A673 (cell line): ENCODE measurements at regions not wholly inside any gene's neighbourhood (a gene's known extent, or its start where the extent isn't known, plus 50 kb on each side); places are given as distances from the start of the nearest gene placed in this dataset.
A peak's percentile ranks its signal among the peaks of the same experiment; 100 is the strongest.

Experiments used
- BruUV-seq: library from RNA; stranded (reverse); fragments of 400-500 nt; replicated peaks from 2 replicates; lab custom pipeline; 2021; lab: Mats Ljungman, UMichigan
- CTCF ChIA-PET: fragments of 300-600 bp; sonication (Branson Sonifier 250); formaldehyde crosslinking; loops from one replicate; lab custom pipeline; 2022; ENCODE audit warnings: antibody characterized with exemption; lab: Charles Lee
- POLR2A ChIA-PET: fragments of 300-600 bp; sonication (Branson Sonifier 250); formaldehyde crosslinking; loops from one replicate; lab custom pipeline; 2022; ENCODE audit warnings: antibody characterized with exemption; ENCODE audit not compliant: low non-redundant PET; lab: Charles Lee
- DNase-seq: peaks from one replicate; pipeline ENCODE4 v3.0.0-alpha.2; 2015; ENCODE audit warnings: low spot score
- H3K27ac ChIP-seq: fragments of 200-600 bp; sonication (generic); 2 replicates; pipeline ENCODE4 v1.5.1; 2016; ENCODE audit warnings: mixed run types, low read depth, mild to moderate bottlenecking, mixed read lengths, antibody characterized with exemption, low read length; ENCODE audit not compliant: poor library complexity, severe bottlenecking
- H3K27me3 ChIP-seq: fragments of 200-600 bp; sonication (generic); replicated peaks from 2 replicates; pipeline ENCODE4 v1.6.1; 2017; ENCODE audit warnings: mixed run types, low read depth, mild to moderate bottlenecking, mixed read lengths, antibody characterized with exemption, low read length; ENCODE audit not compliant: insufficient read depth, poor library complexity
- H3K36me3 ChIP-seq: fragments of 200-600 bp; sonication (generic); 2 replicates; pipeline ENCODE4 v1.6.1; 2016; ENCODE audit warnings: mixed run types, mild to moderate bottlenecking, mixed read lengths, antibody characterized with exemption, low read length; ENCODE audit not compliant: insufficient read depth, poor library complexity, severe bottlenecking
- H3K4me1 ChIP-seq: fragments of 200-600 bp; sonication (generic); 2 replicates; pipeline ENCODE4 v1.6.1; 2017; ENCODE audit warnings: mixed run types, mild to moderate bottlenecking, mixed read lengths, antibody characterized with exemption, low read length; ENCODE audit not compliant: insufficient read depth, poor library complexity, severe bottlenecking
- H3K4me3 ChIP-seq: fragments of 200-600 bp; sonication (generic); 2 replicates; pipeline ENCODE4 v1.5.1; 2016; ENCODE audit warnings: low read depth, mixed run types, mild to moderate bottlenecking, mixed read lengths, low read length; ENCODE audit not compliant: poor library complexity, severe bottlenecking
- H3K9me3 ChIP-seq: fragments of 200-600 bp; sonication (generic); 2 replicates; pipeline ENCODE4 v1.6.1; 2016; ENCODE audit warnings: mixed run types, low read depth, mild to moderate bottlenecking, mixed read lengths, antibody characterized with exemption, low read length; ENCODE audit not compliant: poor library complexity, severe bottlenecking
- EZH2 ChIP-seq: fragments of 200-600 bp; sonication (generic); IDR thresholded peaks from 2 replicates; pipeline ENCODE4 v1.6.1; 2017; ENCODE audit warnings: borderline replicate concordance, low read depth, mild to moderate bottlenecking, mixed read lengths, antibody characterized with exemption, low read length; ENCODE audit not compliant: poor library complexity, severe bottlenecking
- intact Hi-C: fragments of 100-400 bp; cut with micrococcal nuclease; formaldehyde crosslinking; loops from one replicate; pipeline ENCODE4 v1.10.0; 2022; ENCODE audit not compliant: unreplicated experiment
- TF ChIP-seq, protein P1 (sequence below): fragments of 300-800, 200-600 bp; sonication (generic); conservative IDR thresholded peaks from 2 replicates; pipeline ENCODE4 v1.5.1; 2017; ENCODE audit warnings: low read depth, mild to moderate bottlenecking, antibody characterized with exemption, low read length, moderate library complexity, mixed read lengths

DNA sequence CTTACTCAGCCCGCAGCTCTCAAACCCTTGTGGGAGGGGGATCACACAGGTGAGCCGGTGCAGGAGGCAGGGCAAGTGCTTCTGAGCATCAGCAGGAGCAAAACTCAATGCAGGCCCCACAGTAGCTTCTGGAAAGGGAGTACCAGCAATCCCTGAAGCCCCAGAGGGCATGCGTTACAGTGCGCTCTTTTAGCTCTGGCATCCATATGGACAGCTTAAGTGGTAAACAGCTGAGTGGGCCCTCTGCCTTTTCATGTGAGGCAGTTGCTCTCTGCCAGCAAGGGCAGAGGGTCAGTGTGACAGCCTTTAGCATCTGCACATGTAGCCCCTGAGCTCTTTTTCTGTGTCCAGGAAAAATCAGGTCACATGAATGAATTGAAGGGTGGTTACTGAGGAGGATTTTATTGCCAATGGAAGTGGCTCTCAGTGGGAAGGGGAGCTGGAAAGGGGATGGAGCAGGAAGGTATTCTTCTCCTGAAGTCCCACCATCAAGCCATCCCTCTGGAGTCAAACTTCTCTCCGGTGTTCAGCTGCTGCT is 464.3 kb upstream of the THRB start:
- H3K27ac ChIP-seq = no peak overlapping the region
- no peak for DNase-seq
- H3K4me1 ChIP-seq = no peaks in the 10 kb centered on the region
- no peaks in the 10 kb centered on the region for H3K9me3 ChIP-seq
- no peak overlapping the region for H3K4me3 ChIP-seq
- ChIA-PET CTCF (no interaction called here), POLR2A (no interaction called here)
- TF ChIP-seq, protein P1, sequence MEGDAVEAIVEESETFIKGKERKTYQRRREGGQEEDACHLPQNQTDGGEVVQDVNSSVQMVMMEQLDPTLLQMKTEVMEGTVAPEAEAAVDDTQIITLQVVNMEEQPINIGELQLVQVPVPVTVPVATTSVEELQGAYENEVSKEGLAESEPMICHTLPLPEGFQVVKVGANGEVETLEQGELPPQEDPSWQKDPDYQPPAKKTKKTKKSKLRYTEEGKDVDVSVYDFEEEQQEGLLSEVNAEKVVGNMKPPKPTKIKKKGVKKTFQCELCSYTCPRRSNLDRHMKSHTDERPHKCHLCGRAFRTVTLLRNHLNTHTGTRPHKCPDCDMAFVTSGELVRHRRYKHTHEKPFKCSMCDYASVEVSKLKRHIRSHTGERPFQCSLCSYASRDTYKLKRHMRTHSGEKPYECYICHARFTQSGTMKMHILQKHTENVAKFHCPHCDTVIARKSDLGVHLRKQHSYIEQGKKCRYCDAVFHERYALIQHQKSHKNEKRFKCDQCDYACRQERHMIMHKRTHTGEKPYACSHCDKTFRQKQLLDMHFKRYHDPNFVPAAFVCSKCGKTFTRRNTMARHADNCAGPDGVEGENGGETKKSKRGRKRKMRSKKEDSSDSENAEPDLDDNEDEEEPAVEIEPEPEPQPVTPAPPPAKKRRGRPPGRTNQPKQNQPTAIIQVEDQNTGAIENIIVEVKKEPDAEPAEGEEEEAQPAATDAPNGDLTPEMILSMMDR = no peak
- no peak for TF ChIP-seq EZH2
- intact Hi-C loops = no loop called here
- H3K27me3 ChIP-seq = peaks cover 23% of the 10 kb centered on the region
- no peaks in the 10 kb centered on the region for H3K36me3 ChIP-seq
- BruUV-seq = no TSS peak

DNA sequence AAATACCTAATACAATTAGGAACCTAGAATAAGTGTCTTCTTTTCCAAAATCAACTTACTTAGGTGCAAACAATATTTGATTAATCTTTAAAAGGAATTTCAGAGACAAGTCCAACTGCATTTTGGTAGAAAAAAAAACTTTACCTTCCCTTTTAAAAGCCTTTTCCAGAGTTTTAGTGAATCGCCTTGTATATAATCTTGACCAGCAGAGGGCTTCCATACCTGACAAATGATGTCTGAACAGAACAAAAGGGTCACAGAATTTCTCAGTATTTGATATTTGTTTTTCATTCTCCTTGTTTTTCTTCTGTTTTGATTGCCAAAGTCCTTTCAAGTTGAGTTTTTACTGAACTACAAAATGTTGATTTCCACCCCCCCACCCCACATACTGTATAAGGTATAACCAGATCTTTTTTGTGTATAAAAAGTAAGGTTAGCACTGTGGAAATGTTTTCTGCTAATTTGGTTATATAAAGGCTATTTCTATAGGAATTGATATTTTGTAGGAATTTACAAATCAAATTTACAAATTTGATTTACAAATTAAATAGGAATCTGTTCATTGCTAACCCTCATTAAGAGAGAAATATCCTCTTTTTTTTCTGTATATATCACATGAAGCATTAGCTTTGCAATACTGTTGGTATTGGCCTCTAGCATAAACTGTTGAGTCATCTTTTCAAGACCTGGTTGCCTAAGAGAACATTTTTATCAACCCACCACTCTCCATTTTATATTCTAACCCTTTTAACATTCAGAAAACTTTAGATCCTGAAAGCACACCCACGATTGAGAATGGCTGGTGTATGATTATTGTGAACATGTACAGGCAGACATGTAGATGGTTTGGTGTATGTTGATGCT is 464.1 kb upstream of the RARB start:
- H3K27ac ChIP-seq = no peak overlapping the region
- no peaks in the 10 kb centered on the region for H3K9me3 ChIP-seq
- intact Hi-C loops = loop anchor here (2.0 kb wide), 1 partner anchor 631 kb away; no protein-coding TSS in a partner anchor
- no peaks in the 10 kb centered on the region for H3K27me3 ChIP-seq
- no peaks in the 10 kb centered on the region for H3K36me3 ChIP-seq
- DNase-seq = peak; percentile 33
- H3K4me1 ChIP-seq = no peaks in the 10 kb centered on the region
- no TSS peak for BruUV-seq
- CTCF ChIA-PET = no interaction called here
- no peak overlapping the region for H3K4me3 ChIP-seq
- TF ChIP-seq, protein P1 = peak; percentile 56
- TF ChIP-seq EZH2 = no peak
- POLR2A ChIA-PET = no interaction called here

DNA sequence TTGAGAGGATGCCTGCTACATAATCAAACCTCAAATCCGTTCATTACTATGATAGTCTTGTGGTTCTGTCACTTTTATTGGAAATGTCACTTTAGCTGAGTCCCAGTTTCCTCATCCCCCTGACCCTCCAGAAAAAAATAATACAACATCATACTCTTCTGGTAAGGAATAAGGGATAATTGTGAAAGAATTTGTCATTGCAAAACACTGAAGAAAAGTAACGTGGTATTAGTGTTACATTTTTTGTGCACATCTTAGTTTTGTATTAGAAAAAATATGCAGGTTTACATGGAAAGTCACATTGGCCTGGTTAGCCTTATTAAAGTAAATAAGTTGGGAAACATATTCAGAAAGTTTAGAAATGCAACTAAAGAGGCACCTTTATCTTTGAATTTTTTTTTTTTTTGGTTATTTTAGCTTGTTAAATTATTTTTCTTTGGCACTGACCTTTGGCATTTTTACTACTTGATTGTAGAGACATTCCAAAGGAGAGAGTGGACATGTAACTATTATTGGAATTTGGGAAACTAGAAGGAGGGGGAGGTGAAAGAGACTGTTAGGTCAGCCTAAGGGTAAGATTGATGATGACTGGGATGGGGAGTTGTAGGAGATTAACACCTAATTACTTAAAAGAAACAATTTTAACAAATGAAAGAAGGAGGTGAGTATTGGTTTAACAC is 462.2 kb upstream of the RARB start:
- no TSS peak for BruUV-seq
- intact Hi-C loops = no loop called here

More for the DNA sequence above, 462.2 kb upstream of the RARB start:
- DNase-seq = no peak
- POLR2A ChIA-PET = no interaction called here
- CTCF ChIA-PET = no interaction called here
- Histone ChIP-seq H3K27me3 (no peaks in the 10 kb centered on the region), H3K4me3 (no peak overlapping the region), H3K27ac (no peak overlapping the region), H3K9me3 (no peaks in the 10 kb centered on the region), H3K36me3 (no peaks in the 10 kb centered on the region), H3K4me1 (no peaks in the 10 kb centered on the region)
- TF ChIP-seq, protein P1 = no peak
- no peak for TF ChIP-seq EZH2
